Caco-2 (cell line): ENCODE measurements at regions not wholly inside any gene's neighbourhood (a gene's known extent, or its start where the extent isn't known, plus 50 kb on each side); places are given as distances from the start of the nearest gene placed in this dataset.
"Not testable (repeated sequence)": the region's sequence is repeated elsewhere in the genome, so short reads cannot be mapped to it uniquely, and the experiment has no call there.

Experiments
- BruUV-seq: library from RNA; stranded (reverse); fragments of 400-500 nt; replicated peaks from 2 replicates; lab custom pipeline; 2021; lab: Mats Ljungman, UMichigan
- CTCF ChIA-PET: fragments of 300-600 bp; sonication (Branson Sonifier 250); formaldehyde crosslinking; loops from one replicate; lab custom pipeline; 2022; ENCODE audit warnings: antibody characterized with exemption; lab: Charles Lee
- POLR2A ChIA-PET: fragments of 300-600 bp; sonication (Branson Sonifier 250); formaldehyde crosslinking; loops from one replicate; lab custom pipeline; 2022; ENCODE audit warnings: antibody characterized with exemption; lab: Charles Lee
- DNase-seq, 2 experiments: peaks; one replicate each; pipeline versions ENCODE4 v3.0.0 to v3.0.0-alpha.2; 2020 to 2022
- H3K27me3 ChIP-seq: replicated peaks from 2 replicates; pipeline ENCODE4 v1.6.0; 2011; ENCODE audit warnings: low read length; ENCODE audit not compliant: control insufficient read depth, insufficient read depth
- H3K36me3 ChIP-seq: 2 replicates; pipeline ENCODE4 v1.5.1; 2011; ENCODE audit warnings: low read length; ENCODE audit not compliant: control insufficient read depth, insufficient read depth
- H3K4me1 ChIP-seq: fragments of 250-450 bp; sonication (Bioruptor Pico); 2 replicates; pipeline ENCODE4 v1.5.1; 2020; ENCODE audit warnings: mild to moderate bottlenecking
- H3K4me3 ChIP-seq: 2 replicates; pipeline ENCODE4 v1.5.1; 2011; ENCODE audit warnings: low read depth, mild to moderate bottlenecking, control low read depth, low read length
- H3K9me3 ChIP-seq: fragments of 250-450 bp; sonication (Bioruptor Pico); 2 replicates; pipeline ENCODE4 v1.5.1; 2020; ENCODE audit warnings: mild to moderate bottlenecking, moderate library complexity
- H3K27ac Mint-ChIP-seq: one replicate; pipeline ENCODE4 v1.8.0; 2022; ENCODE audit warnings: mixed read lengths; ENCODE audit not compliant: unreplicated experiment
- H3K27me3 Mint-ChIP-seq: one replicate; pipeline ENCODE4 v1.8.0; 2022; ENCODE audit warnings: mixed read lengths; ENCODE audit not compliant: insufficient read depth, unreplicated experiment
- H3K36me3 Mint-ChIP-seq: one replicate; pipeline ENCODE4 v1.8.0; 2022; ENCODE audit warnings: mild to moderate bottlenecking, mixed read lengths; ENCODE audit not compliant: insufficient read depth, unreplicated experiment
- H3K4me1 Mint-ChIP-seq: one replicate; pipeline ENCODE4 v1.8.0; 2022; ENCODE audit warnings: low read depth, mixed read lengths; ENCODE audit not compliant: unreplicated experiment
- H3K4me3 Mint-ChIP-seq: one replicate; pipeline ENCODE4 v1.8.0; 2022; ENCODE audit warnings: mild to moderate bottlenecking, moderate library complexity, mixed read lengths; ENCODE audit not compliant: unreplicated experiment
- H3K9me3 Mint-ChIP-seq: one replicate; pipeline ENCODE4 v1.8.0; 2022; ENCODE audit warnings: mixed read lengths; ENCODE audit not compliant: unreplicated experiment
- intact Hi-C: fragments of 100-400 bp; cut with micrococcal nuclease; formaldehyde crosslinking; loops from one replicate; pipeline ENCODE4 v1.10.0; 2022; ENCODE audit not compliant: unreplicated experiment
- TF ChIP-seq, protein P1 (sequence below), 2 experiments: fragments of 200-600 bp in 1 of 2; IDR thresholded peaks; 1 replicate in 1 of 2; 2 replicates in 1 of 2; pipeline versions ENCODE4 v1.5.1 to v1.8.0; 2011 to 2022; ENCODE audit warnings: antibody characterized with exemption in 1 of 2, control low read depth in 1 of 2, inconsistent platforms in 1 of 2, low read depth in 1 of 2, low read length in 1 of 2, mild to moderate bottlenecking in 1 of 2, moderate library complexity in 1 of 2; ENCODE audit not compliant: insufficient read depth in 1 of 2, severe bottlenecking in 1 of 2, unreplicated experiment in 1 of 2

DNA sequence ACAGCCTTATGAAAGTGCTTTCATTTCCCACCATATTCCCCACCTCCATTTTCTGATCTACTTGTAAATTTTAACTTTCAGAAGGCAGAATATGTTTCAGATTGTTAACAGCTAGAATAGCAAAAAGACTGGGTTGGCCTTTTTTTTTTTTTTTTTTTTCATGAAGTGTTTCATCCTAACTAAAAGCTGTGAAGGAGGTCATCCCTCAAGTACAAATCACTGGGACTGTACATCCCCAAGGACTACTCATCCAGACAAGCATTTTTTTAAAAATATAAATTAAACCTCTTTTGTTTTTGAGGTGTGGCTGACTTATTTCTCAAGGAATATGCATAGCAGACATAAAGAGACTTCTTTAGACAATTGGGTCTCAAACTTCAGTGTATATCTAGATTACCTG, 542.1 kb upstream of the TUSC1 start:
- ChIA-PET POLR2A (no interaction called here), CTCF (no interaction called here)
- no peak for DNase-seq
- intact Hi-C loops, result no loop called here
- no peaks in the 10 kb centered on the region for H3K36me3 Mint-ChIP-seq
- H3K9me3 Mint-ChIP-seq, result no peaks in the 10 kb centered on the region
- Histone ChIP-seq H3K9me3 (no peaks in the 10 kb centered on the region), H3K4me3 (no peak overlapping the region), H3K36me3 (no peaks in the 10 kb centered on the region), H3K4me1 (no peaks in the 10 kb centered on the region), H3K27me3 (no peaks in the 10 kb centered on the region)
- TF ChIP-seq, protein P1, sequence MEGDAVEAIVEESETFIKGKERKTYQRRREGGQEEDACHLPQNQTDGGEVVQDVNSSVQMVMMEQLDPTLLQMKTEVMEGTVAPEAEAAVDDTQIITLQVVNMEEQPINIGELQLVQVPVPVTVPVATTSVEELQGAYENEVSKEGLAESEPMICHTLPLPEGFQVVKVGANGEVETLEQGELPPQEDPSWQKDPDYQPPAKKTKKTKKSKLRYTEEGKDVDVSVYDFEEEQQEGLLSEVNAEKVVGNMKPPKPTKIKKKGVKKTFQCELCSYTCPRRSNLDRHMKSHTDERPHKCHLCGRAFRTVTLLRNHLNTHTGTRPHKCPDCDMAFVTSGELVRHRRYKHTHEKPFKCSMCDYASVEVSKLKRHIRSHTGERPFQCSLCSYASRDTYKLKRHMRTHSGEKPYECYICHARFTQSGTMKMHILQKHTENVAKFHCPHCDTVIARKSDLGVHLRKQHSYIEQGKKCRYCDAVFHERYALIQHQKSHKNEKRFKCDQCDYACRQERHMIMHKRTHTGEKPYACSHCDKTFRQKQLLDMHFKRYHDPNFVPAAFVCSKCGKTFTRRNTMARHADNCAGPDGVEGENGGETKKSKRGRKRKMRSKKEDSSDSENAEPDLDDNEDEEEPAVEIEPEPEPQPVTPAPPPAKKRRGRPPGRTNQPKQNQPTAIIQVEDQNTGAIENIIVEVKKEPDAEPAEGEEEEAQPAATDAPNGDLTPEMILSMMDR (IDR thresholded peaks at IDR 0.05; ENCODE audit: insufficient read depth in 1 of 2, low read depth in 1 of 2, low read length in 1 of 2, severe bottlenecking in 1 of 2, unreplicated experiment in 1 of 2), result no peak
- H3K4me1 Mint-ChIP-seq, result no peaks in the 10 kb centered on the region
- H3K4me3 Mint-ChIP-seq, result no peak overlapping the region
- H3K27ac Mint-ChIP-seq, result no peak overlapping the region
- no peaks in the 10 kb centered on the region for H3K27me3 Mint-ChIP-seq
- no TSS peak for BruUV-seq

DNA sequence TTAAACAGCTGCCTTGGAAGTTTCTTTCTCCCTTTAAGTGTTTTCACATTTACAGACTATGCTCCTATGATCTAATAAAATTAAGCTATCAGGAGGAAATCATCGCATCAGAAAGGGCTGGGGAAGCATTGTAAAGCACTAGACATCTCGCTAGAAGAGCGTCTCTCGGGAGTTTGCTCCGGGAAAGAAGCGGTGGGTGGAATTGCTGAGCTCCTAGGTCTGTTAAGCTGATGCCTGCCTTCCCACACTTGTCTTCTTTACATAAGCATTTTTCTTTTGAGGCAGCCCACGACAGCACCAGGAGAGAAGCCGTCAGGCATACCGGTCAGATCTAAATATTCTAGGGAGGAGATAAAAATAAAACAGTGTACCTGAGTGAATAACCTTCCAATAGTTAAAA, 541.7 kb upstream of the TUSC1 start:
- BruUV-seq, result no TSS peak
- Histone ChIP-seq H3K27me3 (no peaks in the 10 kb centered on the region), H3K4me1 (no peaks in the 10 kb centered on the region), H3K36me3 (no peaks in the 10 kb centered on the region), H3K9me3 (no peaks in the 10 kb centered on the region), H3K4me3 (no peak overlapping the region)
- intact Hi-C loops, result no loop called here
- POLR2A ChIA-PET, result no interaction called here
- CTCF ChIA-PET, result no interaction called here
- Mint-ChIP-seq H3K9me3 (no peaks in the 10 kb centered on the region), H3K36me3 (no peaks in the 10 kb centered on the region), H3K4me3 (no peak overlapping the region), H3K4me1 (no peaks in the 10 kb centered on the region), H3K27me3 (no peaks in the 10 kb centered on the region), H3K27ac (no peak overlapping the region)
- TF ChIP-seq, protein P1 (IDR thresholded peaks at IDR 0.05; ENCODE audit: insufficient read depth in 1 of 2, low read depth in 1 of 2, low read length in 1 of 2, severe bottlenecking in 1 of 2, unreplicated experiment in 1 of 2), result no peak
- no peak for DNase-seq

DNA sequence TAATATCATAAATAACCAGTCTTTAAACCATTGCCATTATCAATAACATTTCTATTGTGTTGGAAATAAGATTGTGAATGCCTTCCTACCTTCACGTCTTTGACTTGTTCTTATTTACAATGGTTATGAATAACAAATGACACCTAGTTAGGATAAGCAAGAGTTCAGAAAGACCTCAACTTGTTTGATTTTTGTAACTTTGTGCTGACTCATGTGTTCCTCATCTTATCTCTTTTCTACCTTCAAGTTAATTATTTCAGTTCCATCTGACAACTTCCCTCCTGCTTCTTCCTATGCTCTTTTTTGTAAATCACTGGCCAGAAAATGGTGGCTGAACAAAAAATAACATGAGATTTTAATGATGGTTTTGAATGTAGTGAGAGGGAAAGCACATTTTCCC, 538.5 kb upstream of the TUSC1 start:
- intact Hi-C loops, result no loop called here

DNA sequence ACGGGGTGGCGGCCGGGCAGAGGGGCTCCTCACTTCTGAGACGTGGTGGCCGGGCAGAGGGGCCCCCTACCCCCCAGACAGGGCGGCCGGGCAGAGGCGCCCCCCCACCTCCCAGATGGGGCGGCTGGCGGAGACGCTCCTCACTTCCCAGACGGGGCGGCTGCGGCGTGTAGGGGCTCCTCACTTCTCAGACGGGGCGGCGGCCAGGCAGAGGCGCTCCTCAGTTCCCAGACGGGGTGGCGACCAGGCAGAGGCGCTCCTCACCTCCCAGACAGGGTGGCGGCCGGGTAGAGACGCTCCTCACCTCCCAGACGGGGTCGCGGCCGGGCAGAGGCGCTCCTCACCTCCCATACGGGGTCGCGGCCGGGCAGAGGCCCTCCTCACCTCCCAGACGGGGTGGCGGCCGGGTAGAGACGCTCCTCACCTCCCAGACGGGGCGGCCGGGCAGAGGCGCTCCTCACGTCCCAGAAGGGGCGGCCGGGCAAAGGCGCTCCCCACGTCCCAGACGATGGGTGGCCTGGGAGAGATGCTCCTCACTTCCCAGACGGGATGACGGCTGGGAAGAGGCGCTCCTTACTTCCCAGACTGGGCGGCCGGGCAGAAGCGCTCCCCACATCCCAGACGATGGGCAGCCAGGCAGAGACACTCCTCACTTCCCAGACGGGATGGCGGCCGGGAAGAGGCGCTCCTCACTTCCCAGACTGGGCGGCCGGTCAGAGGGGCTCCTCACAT, 536.6 kb upstream of the TUSC1 start:
- DNase-seq, H3K9me3 Mint-ChIP-seq, H3K36me3 ChIP-seq, H3K27me3 ChIP-seq, CTCF ChIA-PET, H3K9me3 ChIP-seq, H3K4me3 ChIP-seq, H3K4me1 ChIP-seq, H3K4me1 Mint-ChIP-seq, H3K27ac Mint-ChIP-seq, POLR2A ChIA-PET, intact Hi-C loops, BruUV-seq, H3K4me3 Mint-ChIP-seq, H3K27me3 Mint-ChIP-seq, H3K36me3 Mint-ChIP-seq: not testable (repeated sequence)

More for the DNA sequence above, 538.5 kb upstream of the TUSC1 start:
- Mint-ChIP-seq H3K36me3 (no peaks in the 10 kb centered on the region), H3K4me1 (no peaks in the 10 kb centered on the region), H3K27ac (no peak overlapping the region), H3K4me3 (no peak overlapping the region), H3K27me3 (no peaks in the 10 kb centered on the region), H3K9me3 (no peaks in the 10 kb centered on the region)
- Histone ChIP-seq H3K27me3 (no peaks in the 10 kb centered on the region), H3K9me3 (no peaks in the 10 kb centered on the region), H3K4me1 (no peaks in the 10 kb centered on the region), H3K4me3 (no peak overlapping the region), H3K36me3 (no peaks in the 10 kb centered on the region)
- CTCF ChIA-PET, result no interaction called here
- POLR2A ChIA-PET, result no interaction called here
- DNase-seq, result no peak
- TF ChIP-seq, protein P1 (IDR thresholded peaks at IDR 0.05; ENCODE audit: insufficient read depth in 1 of 2, low read depth in 1 of 2, low read length in 1 of 2, severe bottlenecking in 1 of 2, unreplicated experiment in 1 of 2), result no peak
- BruUV-seq, result no TSS peak
